ENCODE measurements at regions not wholly inside any gene's neighbourhood (a gene's known extent, or its start where the extent isn't known, plus 50 kb on each side); places are given as distances from the start of the nearest gene placed in this dataset.

DNA sequence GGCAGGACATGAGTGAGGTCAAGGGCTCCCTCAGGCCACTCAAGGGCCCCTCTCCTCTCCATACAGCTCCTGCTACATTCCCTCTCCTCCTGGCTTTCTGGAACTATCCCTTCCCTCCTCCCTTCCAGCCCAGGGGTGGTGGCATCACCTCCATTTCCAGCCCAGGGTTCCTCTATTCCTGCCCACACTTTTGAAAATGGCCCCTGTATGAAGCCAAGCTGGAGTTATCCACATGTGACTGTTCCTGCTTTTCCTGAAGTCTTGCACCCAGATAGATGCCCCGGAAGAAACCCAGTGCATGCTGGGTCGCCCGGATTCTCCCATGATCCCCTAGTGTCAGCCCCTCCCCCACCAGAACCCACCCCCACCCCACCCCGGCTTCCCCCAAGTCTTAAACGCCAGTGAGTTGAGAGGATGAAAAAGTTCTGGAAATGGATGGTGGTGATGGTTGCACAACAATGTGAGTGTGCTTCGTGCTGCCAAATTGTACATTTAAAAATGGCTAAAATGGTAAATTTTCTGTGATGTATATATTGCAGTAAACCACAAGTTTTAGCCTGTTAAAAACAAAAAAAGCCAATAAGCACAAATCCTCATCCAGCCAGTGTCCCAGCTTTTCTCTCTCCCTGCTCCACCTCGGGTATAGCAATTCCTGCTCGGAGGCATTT lies 136.9 kb downstream of the SCARB1 start:
- no peaks in the 10 kb centered on the region for H3K36me3 ChIP-seq (ENCODE audit: control insufficient read depth in 1 of 2, insufficient read depth in 2 of 2, low read length in 2 of 2)
- H3K14ac ChIP-seq (ENCODE audit: low read length), result no peak overlapping the region
- H2BK12ac ChIP-seq (ENCODE audit: low read length), result no peak overlapping the region
- H3K4me1 ChIP-seq (ENCODE audit: control insufficient read depth in 1 of 2, insufficient read depth in 2 of 2, low read length in 2 of 2), result peaks cover 0 to 7% of the 10 kb centered on the region in 2 experiments
- no peak overlapping the region for H3K18ac ChIP-seq (ENCODE audit: low read length)
- H3K9me3 ChIP-seq (ENCODE audit: insufficient read depth, low read depth, low read length), result no peaks in the 10 kb centered on the region
- DNase-seq, result no peak
- H2BK5ac ChIP-seq (ENCODE audit: low read depth, low read length, poor library complexity), result no peak overlapping the region
- H3K4ac ChIP-seq (ENCODE audit: low read depth, low read length), result no peak overlapping the region
- H3K27ac ChIP-seq (ENCODE audit: low read depth, low read length), result no peak overlapping the region
- no peak overlapping the region for H2AK5ac ChIP-seq (ENCODE audit: low read length)
- H3K23ac ChIP-seq (ENCODE audit: low read length), result no peak overlapping the region
- H3K4me2 ChIP-seq (ENCODE audit: low read length), result no peak overlapping the region
- H2AFZ ChIP-seq (ENCODE audit: insufficient read depth, low read length, poor library complexity), result no peak overlapping the region
- H3K79me1 ChIP-seq (ENCODE audit: low read length), result no peaks in the 10 kb centered on the region
- no peaks in the 10 kb centered on the region for H3K79me2 ChIP-seq (ENCODE audit: control insufficient read depth, insufficient read depth, low read length, poor library complexity)
- no peak overlapping the region for H4K8ac ChIP-seq (ENCODE audit: low read depth, low read length)
- no CpG with 5 or more reads among the region's 8 CpGs for WGBS (ENCODE audit: extremely low coverage, insufficient coverage, insufficient read length)
- H2BK120ac ChIP-seq (ENCODE audit: insufficient read depth, low read length, poor library complexity), result no peak overlapping the region
- H4K91ac ChIP-seq (ENCODE audit: low read depth, low read length), result no peak overlapping the region
- no peak overlapping the region for H4K12ac ChIP-seq (ENCODE audit: low read depth, low read length)
- H3K9ac ChIP-seq (ENCODE audit: low read length), result no peak overlapping the region
- H3K27me3 ChIP-seq (ENCODE audit: insufficient read depth, low read length), result no peaks in the 10 kb centered on the region
- H3K4me3 ChIP-seq (ENCODE audit: low read depth, low read length), result no peak overlapping the region

GRCh38 chr12:124725597-124726237 lies 137.9 kb downstream of the SCARB1 start:
- Histone ChIP-seq H2AK5ac (ENCODE audit: low read length) (no peak overlapping the region), H3K18ac (ENCODE audit: low read length) (no peak overlapping the region), H3K14ac (ENCODE audit: low read length) (no peak overlapping the region), H2BK12ac (ENCODE audit: low read length) (no peak overlapping the region), H3K9ac (ENCODE audit: low read length) (no peak overlapping the region), H3K23ac (ENCODE audit: low read length) (no peak overlapping the region), H4K8ac (ENCODE audit: low read depth, low read length) (no peak overlapping the region), H3K36me3 (ENCODE audit: control insufficient read depth in 1 of 2, insufficient read depth in 2 of 2, low read length in 2 of 2) (no peaks in the 10 kb centered on the region), H4K12ac (ENCODE audit: low read depth, low read length) (no peak overlapping the region), H3K4me3 (ENCODE audit: low read depth, low read length) (no peak overlapping the region), H2BK120ac (ENCODE audit: insufficient read depth, low read length, poor library complexity) (no peak overlapping the region), H3K4me2 (ENCODE audit: low read length) (no peak overlapping the region), H4K91ac (ENCODE audit: low read depth, low read length) (no peak overlapping the region), H3K9me3 (ENCODE audit: insufficient read depth, low read depth, low read length) (no peaks in the 10 kb centered on the region), H3K4me1 (ENCODE audit: control insufficient read depth in 1 of 2, insufficient read depth in 2 of 2, low read length in 2 of 2) (peaks cover 0 to 7% of the 10 kb centered on the region in 2 experiments), H2BK5ac (ENCODE audit: low read depth, low read length, poor library complexity) (no peak overlapping the region), H3K27me3 (ENCODE audit: insufficient read depth, low read length) (no peaks in the 10 kb centered on the region), H3K4ac (ENCODE audit: low read depth, low read length) (no peak overlapping the region), H3K79me2 (ENCODE audit: control insufficient read depth, insufficient read depth, low read length, poor library complexity) (no peaks in the 10 kb centered on the region), H2AFZ (ENCODE audit: insufficient read depth, low read length, poor library complexity) (no peak overlapping the region), H3K79me1 (ENCODE audit: low read length) (no peaks in the 10 kb centered on the region), H3K27ac (ENCODE audit: low read depth, low read length) (no peak overlapping the region)
- WGBS (ENCODE audit: extremely low coverage, insufficient coverage, insufficient read length), result no CpG with 5 or more reads among the region's 7 CpGs
- DNase-seq, result no peak

- Histone ChIP-seq H3K4me3 (ENCODE audit: low read depth, low read length) (no peak overlapping the region), H4K8ac (ENCODE audit: low read depth, low read length) (no peak overlapping the region), H3K4ac (ENCODE audit: low read depth, low read length) (no peak overlapping the region), H3K27ac (ENCODE audit: low read depth, low read length) (no peak overlapping the region), H2AK5ac (ENCODE audit: low read length) (no peak overlapping the region), H3K4me1 (ENCODE audit: control insufficient read depth in 1 of 2, insufficient read depth in 2 of 2, low read length in 2 of 2) (peaks cover 0 to 8% of the 10 kb centered on the region in 2 experiments), H2BK12ac (ENCODE audit: low read length) (no peak overlapping the region), H3K23ac (ENCODE audit: low read length) (no peak overlapping the region), H2BK120ac (ENCODE audit: insufficient read depth, low read length, poor library complexity) (no peak overlapping the region), H2AFZ (ENCODE audit: insufficient read depth, low read length, poor library complexity) (no peak overlapping the region), H3K9me3 (ENCODE audit: insufficient read depth, low read depth, low read length) (no peaks in the 10 kb centered on the region), H3K36me3 (ENCODE audit: control insufficient read depth in 1 of 2, insufficient read depth in 2 of 2, low read length in 2 of 2) (no peaks in the 10 kb centered on the region), H3K79me1 (ENCODE audit: low read length) (no peaks in the 10 kb centered on the region), H3K14ac (ENCODE audit: low read length) (no peak overlapping the region), H3K18ac (ENCODE audit: low read length) (no peak overlapping the region), H3K27me3 (ENCODE audit: insufficient read depth, low read length) (no peaks in the 10 kb centered on the region), H4K12ac (ENCODE audit: low read depth, low read length) (no peak overlapping the region), H4K91ac (ENCODE audit: low read depth, low read length) (no peak overlapping the region), H3K79me2 (ENCODE audit: control insufficient read depth, insufficient read depth, low read length, poor library complexity) (no peaks in the 10 kb centered on the region), H3K4me2 (ENCODE audit: low read length) (no peak overlapping the region), H2BK5ac (ENCODE audit: low read depth, low read length, poor library complexity) (no peak overlapping the region), H3K9ac (ENCODE audit: low read length) (no peak overlapping the region)
- no CpG with 5 or more reads among the region's 9 CpGs for WGBS (ENCODE audit: extremely low coverage, insufficient coverage, insufficient read length)
- no peak for DNase-seq
These were observed 138.6 kb downstream of the SCARB1 start for GRCh38 chr12:124725099-124725498.

DNA sequence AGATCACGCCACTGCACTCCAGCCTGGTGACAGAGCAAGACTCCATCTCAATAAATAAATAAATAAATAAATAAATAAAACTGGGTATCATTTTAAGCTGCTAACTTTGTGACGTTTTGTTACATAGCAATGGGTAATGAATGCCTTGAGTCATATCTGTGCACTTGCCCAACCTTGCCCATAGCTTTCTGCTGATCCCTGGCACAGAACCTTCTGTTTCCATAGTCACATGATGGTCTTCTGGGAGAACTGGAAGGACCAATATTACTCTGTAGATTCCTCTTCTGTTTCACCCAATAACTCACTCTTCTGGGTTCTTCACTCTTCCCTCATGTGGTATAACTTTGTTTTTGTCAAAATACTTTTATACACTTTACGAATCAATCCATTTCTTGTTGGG lies 140.8 kb downstream of the SCARB1 start:
- no peak overlapping the region for H4K8ac ChIP-seq (ENCODE audit: low read depth, low read length)
- no peak overlapping the region for H2BK120ac ChIP-seq (ENCODE audit: insufficient read depth, low read length, poor library complexity)
- H3K4me1 ChIP-seq (ENCODE audit: control insufficient read depth in 1 of 2, insufficient read depth in 2 of 2, low read length in 2 of 2), result peaks cover 0 to 8% of the 10 kb centered on the region in 2 experiments
- H3K79me1 ChIP-seq (ENCODE audit: low read length), result no peaks in the 10 kb centered on the region
- no peak overlapping the region for H3K27ac ChIP-seq (ENCODE audit: low read depth, low read length)
- no peak overlapping the region for H2AFZ ChIP-seq (ENCODE audit: insufficient read depth, low read length, poor library complexity)
- H3K79me2 ChIP-seq (ENCODE audit: control insufficient read depth, insufficient read depth, low read length, poor library complexity), result no peaks in the 10 kb centered on the region
- DNase-seq, result no peak
- H3K18ac ChIP-seq (ENCODE audit: low read length), result no peak overlapping the region
- no CpG with 5 or more reads among the region's 3 CpGs for WGBS (ENCODE audit: extremely low coverage, insufficient coverage, insufficient read length)
- H3K27me3 ChIP-seq (ENCODE audit: insufficient read depth, low read length), result no peaks in the 10 kb centered on the region
- H4K12ac ChIP-seq (ENCODE audit: low read depth, low read length), result no peak overlapping the region
- H3K14ac ChIP-seq (ENCODE audit: low read length), result no peak overlapping the region
- no peak overlapping the region for H3K23ac ChIP-seq (ENCODE audit: low read length)
- H3K4me2 ChIP-seq (ENCODE audit: low read length), result no peak overlapping the region
- no peak overlapping the region for H2BK12ac ChIP-seq (ENCODE audit: low read length)
- H3K36me3 ChIP-seq (ENCODE audit: control insufficient read depth in 1 of 2, insufficient read depth in 2 of 2, low read length in 2 of 2), result no peaks in the 10 kb centered on the region
- no peak overlapping the region for H4K91ac ChIP-seq (ENCODE audit: low read depth, low read length)
- no peak overlapping the region for H3K9ac ChIP-seq (ENCODE audit: low read length)
- H3K4ac ChIP-seq (ENCODE audit: low read depth, low read length), result no peak overlapping the region
- H3K9me3 ChIP-seq (ENCODE audit: insufficient read depth, low read depth, low read length), result peaks cover 2% of the 10 kb centered on the region
- H2BK5ac ChIP-seq (ENCODE audit: low read depth, low read length, poor library complexity), result no peak overlapping the region
- H2AK5ac ChIP-seq (ENCODE audit: low read length), result no peak overlapping the region
- no peak overlapping the region for H3K4me3 ChIP-seq (ENCODE audit: low read depth, low read length)

Data from trophoblast cell (in vitro differentiated cells and primary cell).